ENCODE measurements at regions not wholly inside any gene's neighbourhood (a gene's known extent, or its start where the extent isn't known, plus 50 kb on each side); places are given as distances from the start of the nearest gene placed in this dataset.
"Not testable (repeated sequence)": the region's sequence is repeated elsewhere in the genome, so short reads cannot be mapped to it uniquely, and the experiment has no call there.

- CTCF ChIA-PET = no interaction called here
- TF ChIP-seq CTCF (IDR thresholded peaks at IDR 0.05; ENCODE audit: insufficient read depth, low read length, missing control alignments) = no peak
- H3K4me3 ChIP-seq (ENCODE audit: low read depth, low read length) = no peak overlapping the region
- POLR2A ChIA-PET = interaction anchor here (0.6 kb wide), 1 partner anchor 1185 kb away, joined by 4 read pairs; no protein-coding TSS in a partner anchor
- no peak for DNase-seq (ENCODE audit: low read depth, low spot score)
Measured at GRCh38 chr21:27040738-27041469, 74.0 kb upstream of the ADAMTS5 start.

GRCh38 chr21:27036736-27037301 lies 69.9 kb upstream of the ADAMTS5 start:
- no peak overlapping the region for H3K4me3 ChIP-seq (ENCODE audit: low read depth, low read length)
- DNase-seq (ENCODE audit: low read depth, low spot score) = no peak
- no peak for TF ChIP-seq CTCF (IDR thresholded peaks at IDR 0.05; ENCODE audit: insufficient read depth, low read length, missing control alignments)
- POLR2A ChIA-PET = no interaction called here
- CTCF ChIA-PET = interaction anchor here (1.4 kb wide), 1 partner anchor 177 kb away, joined by 3 read pairs; no protein-coding TSS in a partner anchor

GRCh38 chr21:27035791-27036190 lies 68.9 kb upstream of the ADAMTS5 start:
- no peak overlapping the region for H3K4me3 ChIP-seq (ENCODE audit: low read depth, low read length)
- CTCF ChIA-PET = interaction anchor here (0.8 to 1.4 kb wide), 2 partner anchors 152 to 178 kb away, joined by 3 to 4 read pairs; no protein-coding TSS in a partner anchor
- POLR2A ChIA-PET = no interaction called here
- DNase-seq (ENCODE audit: low read depth, low spot score) = no peak
- no peak for TF ChIP-seq CTCF (IDR thresholded peaks at IDR 0.05; ENCODE audit: insufficient read depth, low read length, missing control alignments)

GRCh38 chr21:27034796-27035195 lies 67.9 kb upstream of the ADAMTS5 start:
- ChIA-PET CTCF (no interaction called here), POLR2A (no interaction called here)
- no peak overlapping the region for H3K4me3 ChIP-seq (ENCODE audit: low read depth, low read length)
- DNase-seq (ENCODE audit: low read depth, low spot score) = no peak
- no peak for TF ChIP-seq CTCF (IDR thresholded peaks at IDR 0.05; ENCODE audit: insufficient read depth, low read length, missing control alignments)

GRCh38 chr21:27033471-27033870 lies 66.6 kb upstream of the ADAMTS5 start:
- no peak for TF ChIP-seq CTCF (IDR thresholded peaks at IDR 0.05; ENCODE audit: insufficient read depth, low read length, missing control alignments)
- ChIA-PET CTCF (no interaction called here), POLR2A (no interaction called here)
- DNase-seq (ENCODE audit: low read depth, low spot score) = no peak
- H3K4me3 ChIP-seq (ENCODE audit: low read depth, low read length) = no peak overlapping the region

- ChIA-PET POLR2A (interaction anchor here (0.7 kb wide), 1 partner anchor 564 kb away, joined by 3 read pairs; no protein-coding TSS in a partner anchor), CTCF (no interaction called here)
- H3K4me3 ChIP-seq (ENCODE audit: low read depth, low read length) = no peak overlapping the region
- no peak for DNase-seq (ENCODE audit: low read depth, low spot score)
- no peak for TF ChIP-seq CTCF (IDR thresholded peaks at IDR 0.05; ENCODE audit: insufficient read depth, low read length, missing control alignments)
Measured at GRCh38 chr21:27026501-27026900, 59.6 kb upstream of the ADAMTS5 start.

GRCh38 chr21:27025708-27026107 lies 58.8 kb upstream of the ADAMTS5 start:
- H3K4me3 ChIP-seq (ENCODE audit: low read depth, low read length); DNase-seq (ENCODE audit: low read depth, low spot score): not testable (repeated sequence)
- ChIA-PET POLR2A (interaction anchor here (0.7 kb wide), 1 partner anchor 565 kb away, joined by 3 read pairs; no protein-coding TSS in a partner anchor), CTCF (interaction anchor here (1.2 kb wide), 1 partner anchor 144 kb away, joined by 3 read pairs; no protein-coding TSS in a partner anchor)

Data from AG04449 (cell line).